ENCODE measurements at regions not wholly inside any gene's neighbourhood (a gene's known extent, or its start where the extent isn't known, plus 50 kb on each side); places are given as distances from the start of the nearest gene placed in this dataset.

GRCh38 chr6:40205801-40206200 is 271.5 kb upstream of the MOCS1 start:
- H3K4me1 ChIP-seq (ENCODE audit: control insufficient read depth, extremely low read depth, insufficient read depth, low read length): no peaks in the 10 kb centered on the region
- no peak overlapping the region for H3K27ac ChIP-seq (ENCODE audit: control insufficient read depth, insufficient read depth, low read length)
- H3K36me3 ChIP-seq (ENCODE audit: control insufficient read depth in 2 of 2, extremely low read depth in 1 of 2, insufficient read depth in 2 of 2, low read length in 2 of 2): no peaks in the 10 kb centered on the region
- FAIRE-seq (no peak), DNase-seq (ENCODE audit: low read depth, low spot score) (no peak)
- no peaks in the 10 kb centered on the region for H4K20me1 ChIP-seq (ENCODE audit: control insufficient read depth, extremely low read depth, insufficient read depth, low read length)
- no peaks in the 10 kb centered on the region for H3K27me3 ChIP-seq (ENCODE audit: control insufficient read depth, extremely low read depth, insufficient read depth, low read length)
- H3K9me3 ChIP-seq (ENCODE audit: control insufficient read depth, low read depth, low read length): no peaks in the 10 kb centered on the region
- dilution Hi-C loops (cut with MboI; ENCODE audit: extremely low pct_ligation_motif_present, low sequenced_read_pairs): no loop called here
- H3K4me2 ChIP-seq (ENCODE audit: control insufficient read depth, extremely low read depth, insufficient read depth, low read depth, low read length): no peak overlapping the region
- H3K4me3 ChIP-seq (ENCODE audit: control insufficient read depth in 2 of 3, extremely low read depth in 1 of 3, insufficient read depth in 2 of 3, low read depth in 1 of 3, low read length in 3 of 3): no peak overlapping the region
- H3K9ac ChIP-seq (ENCODE audit: control insufficient read depth, extremely low read depth, insufficient read depth, low read length): no peak overlapping the region
- no peaks in the 10 kb centered on the region for H3K9me1 ChIP-seq (ENCODE audit: control insufficient read depth, extremely low read depth, insufficient read depth, low read length)
- H2AFZ ChIP-seq (ENCODE audit: control insufficient read depth, low read length): no peak overlapping the region
- TF ChIP-seq EZH2 (IDR thresholded peaks at IDR 0.05; ENCODE audit: low read length) (no peak), CTCF (optimal IDR thresholded peaks at IDR 0.05 in 1 of 3, IDR thresholded peaks at IDR 0.05 in 1 of 3, conservative IDR thresholded peaks at IDR 0.05 in 1 of 3; ENCODE audit: extremely low read depth in 1 of 3, insufficient read depth in 2 of 3, low read length in 3 of 3) (no peak)
- no peaks in the 10 kb centered on the region for H3K79me2 ChIP-seq (ENCODE audit: control insufficient read depth, insufficient read depth, low read length)

- Histone ChIP-seq H3K4me1 (ENCODE audit: control insufficient read depth, extremely low read depth, insufficient read depth, low read length) (no peaks in the 10 kb centered on the region), H3K9me3 (ENCODE audit: control insufficient read depth, low read depth, low read length) (no peaks in the 10 kb centered on the region), H3K4me2 (ENCODE audit: control insufficient read depth, extremely low read depth, insufficient read depth, low read depth, low read length) (no peak overlapping the region), H3K27ac (ENCODE audit: control insufficient read depth, insufficient read depth, low read length) (no peak overlapping the region), H3K9ac (ENCODE audit: control insufficient read depth, extremely low read depth, insufficient read depth, low read length) (no peak overlapping the region), H3K79me2 (ENCODE audit: control insufficient read depth, insufficient read depth, low read length) (no peaks in the 10 kb centered on the region), H3K27me3 (ENCODE audit: control insufficient read depth, extremely low read depth, insufficient read depth, low read length) (no peaks in the 10 kb centered on the region), H2AFZ (ENCODE audit: control insufficient read depth, low read length) (no peak overlapping the region), H3K4me3 (ENCODE audit: control insufficient read depth in 2 of 3, extremely low read depth in 1 of 3, insufficient read depth in 2 of 3, low read depth in 1 of 3, low read length in 3 of 3) (no peak overlapping the region), H3K9me1 (ENCODE audit: control insufficient read depth, extremely low read depth, insufficient read depth, low read length) (no peaks in the 10 kb centered on the region), H3K36me3 (ENCODE audit: control insufficient read depth in 2 of 2, extremely low read depth in 1 of 2, insufficient read depth in 2 of 2, low read length in 2 of 2) (no peaks in the 10 kb centered on the region), H4K20me1 (ENCODE audit: control insufficient read depth, extremely low read depth, insufficient read depth, low read length) (no peaks in the 10 kb centered on the region)
- DNase-seq (ENCODE audit: low read depth, low spot score) (no peak), FAIRE-seq (no peak)
- dilution Hi-C loops (cut with MboI; ENCODE audit: extremely low pct_ligation_motif_present, low sequenced_read_pairs): no loop called here
- no peak for TF ChIP-seq CTCF (optimal IDR thresholded peaks at IDR 0.05 in 1 of 3, IDR thresholded peaks at IDR 0.05 in 1 of 3, conservative IDR thresholded peaks at IDR 0.05 in 1 of 3; ENCODE audit: extremely low read depth in 1 of 3, insufficient read depth in 2 of 3, low read length in 3 of 3)
- no peak for TF ChIP-seq EZH2 (IDR thresholded peaks at IDR 0.05; ENCODE audit: low read length)
Observed at GRCh38 chr6:40205004-40205403, 270.7 kb upstream of the MOCS1 start.

Measured in keratinocyte (primary cell).